Lower leg skin (tissue), 4 donors: ENCODE measurements at regions not wholly inside any gene's neighbourhood (a gene's known extent, or its start where the extent isn't known, plus 50 kb on each side); places are given as distances from the start of the nearest gene placed in this dataset.

Experiments
- DNase-seq, 2 donors: peaks; one replicate each; pipeline ENCODE4 v3.0.0-alpha.2; 2019; ENCODE audit warnings: low spot score in 2 of 2
- H3K4me3 ChIP-seq: fragments of 200-600 bp; sonication (generic); 2 replicates; pipeline ENCODE4 v1.5.1; 2017; ENCODE audit warnings: mild to moderate bottlenecking, low read depth; ENCODE audit not compliant: poor library complexity, severe bottlenecking
- CTCF ChIP-seq, 3 donors: fragments of 450-650 bp; IDR thresholded peaks; one replicate each; pipeline ENCODE4 v1.5.1; 2016; ENCODE audit warnings: antibody characterized with exemption in 3 of 3, mild to moderate bottlenecking in 3 of 3, moderate library complexity in 2 of 3
- POLR2A ChIP-seq, 2 donors: fragments of 450-650 bp; IDR thresholded peaks; one replicate each; pipeline ENCODE4 v1.6.1; 2016 to 2017; ENCODE audit warnings: antibody characterized with exemption in 2 of 2, mild to moderate bottlenecking in 1 of 2, moderate library complexity in 1 of 2
- whole genome bisulfite sequencing, 2 donors: methylation state at CpG; one replicate each; pipeline ENCODE4 v1.1.5; 2018; 5-methylcytosine and 5-hydroxymethylcytosine counted together
- intact Hi-C: fragments of 100-400 bp; cut with DNase I; formaldehyde crosslinking; loops from one replicate; pipeline ENCODE4 v1.15.0; 2023; ENCODE audit warnings: low total_unique reads

- WGBS, 2 donors, result 60 to 82% methylated on average over 2 of the region's 2 CpGs
- no peak overlapping the region for H3K4me3 ChIP-seq
- intact Hi-C loops, result no loop called here
- no peak for DNase-seq
- TF ChIP-seq CTCF (IDR thresholded peaks at IDR 0.05) (no peak), POLR2A (IDR thresholded peaks at IDR 0.05) (no peak)
Measured at GRCh38 chr9:20291201-20291600, 331.1 kb downstream of the MLLT3 start.

GRCh38 chr9:20290257-20290656 lies 332.0 kb downstream of the MLLT3 start:
- 64 to 65% methylated on average over 6 of the region's 6 CpGs for WGBS, 2 donors
- no peak for DNase-seq
- intact Hi-C loops, result no loop called here
- TF ChIP-seq CTCF (IDR thresholded peaks at IDR 0.05), result no peak
- no peak for TF ChIP-seq POLR2A (IDR thresholded peaks at IDR 0.05)
- H3K4me3 ChIP-seq, result no peak overlapping the region

- H3K4me3 ChIP-seq, result no peak overlapping the region
- TF ChIP-seq POLR2A (IDR thresholded peaks at IDR 0.05), result no peak
- TF ChIP-seq CTCF (IDR thresholded peaks at IDR 0.05), result no peak
- intact Hi-C loops, result no loop called here
- WGBS, 2 donors, result 64 to 82% methylated on average over 9 of the region's 9 CpGs
- no peak for DNase-seq
Measured at GRCh38 chr9:20289423-20290010, 332.8 kb downstream of the MLLT3 start.

- WGBS, 2 donors, result 90 to 99% methylated on average over 3 of the region's 3 CpGs
- TF ChIP-seq CTCF (IDR thresholded peaks at IDR 0.05), result no peak
- no peak for TF ChIP-seq POLR2A (IDR thresholded peaks at IDR 0.05)
- intact Hi-C loops, result no loop called here
Measured at GRCh38 chr9:20286969-20287368, 335.3 kb downstream of the MLLT3 start.

GRCh38 chr9:20286154-20286700 lies 336.1 kb downstream of the MLLT3 start:
- DNase-seq, result no peak
- TF ChIP-seq POLR2A (IDR thresholded peaks at IDR 0.05), result no peak
- TF ChIP-seq CTCF (IDR thresholded peaks at IDR 0.05), result no peak
- no peak overlapping the region for H3K4me3 ChIP-seq
- intact Hi-C loops, result no loop called here
- WGBS, 2 donors, result 50 to 64% methylated on average over 2 of the region's 2 CpGs

More at GRCh38 chr9:20286969-20287368, 335.3 kb downstream of the MLLT3 start:
- DNase-seq, result no peak
- no peak overlapping the region for H3K4me3 ChIP-seq
